Loucy (cell line): ENCODE measurements at regions not wholly inside any gene's neighbourhood (a gene's known extent, or its start where the extent isn't known, plus 50 kb on each side); places are given as distances from the start of the nearest gene placed in this dataset.

Source experiments
- H2AFZ ChIP-seq: fragments of 200-600 bp; sonication (generic); 2 replicates; pipeline ENCODE4 v1.6.0; 2016; ENCODE audit warnings: antibody characterized with exemption, mild to moderate bottlenecking, low read length, moderate library complexity
- H3F3A ChIP-seq: fragments of 200-600 bp; 2 replicates; pipeline ENCODE4 v1.6.0; 2016; ENCODE audit warnings: antibody characterized with exemption, low read depth, mild to moderate bottlenecking
- H3K27me3 ChIP-seq: fragments of 200-600 bp; sonication (generic); 2 replicates; pipeline ENCODE4 v1.6.1; 2014; ENCODE audit warnings: low read length, mild to moderate bottlenecking; ENCODE audit not compliant: insufficient read depth, poor library complexity, severe bottlenecking
- H3K36me3 ChIP-seq: fragments of 200-600 bp; sonication (generic); 2 replicates; pipeline ENCODE4 v1.6.1; 2016; ENCODE audit warnings: low read length; ENCODE audit not compliant: insufficient read depth
- H3K4me1 ChIP-seq: fragments of 200-600 bp; sonication (generic); 2 replicates; pipeline ENCODE4 v1.5.1; 2014; ENCODE audit warnings: low read length, mild to moderate bottlenecking; ENCODE audit not compliant: insufficient read depth, poor library complexity, severe bottlenecking
- H3K4me2 ChIP-seq: fragments of 200-600 bp; sonication (generic); 2 replicates; pipeline ENCODE4 v1.6.0; 2014; ENCODE audit warnings: antibody characterized with exemption, low read length, low read depth, mild to moderate bottlenecking; ENCODE audit not compliant: poor library complexity, severe bottlenecking
- H3K4me3 ChIP-seq: fragments of 200-600 bp; sonication (generic); 2 replicates; pipeline ENCODE4 v1.5.1; 2014; ENCODE audit warnings: low read length, mild to moderate bottlenecking, mixed read lengths; ENCODE audit not compliant: poor library complexity, severe bottlenecking
- H3K79me2 ChIP-seq: fragments of 200-600 bp; sonication (generic); 2 replicates; pipeline ENCODE4 v1.6.1; 2014; ENCODE audit warnings: low read length; ENCODE audit not compliant: insufficient read depth
- H3K9ac ChIP-seq: fragments of 200-600 bp; sonication (generic); 2 replicates; pipeline ENCODE4 v1.6.0; 2014; ENCODE audit warnings: mild to moderate bottlenecking, low read depth, low read length, moderate library complexity; ENCODE audit not compliant: poor library complexity, severe bottlenecking
- H3K9me2 ChIP-seq: fragments of 200-600 bp; sonication (generic); replicated peaks from 2 replicates; pipeline ENCODE4 v1.6.1; 2016; ENCODE audit warnings: low read depth, low read length, mixed read lengths
- H3K9me3 ChIP-seq: fragments of 200-600 bp; sonication (generic); 2 replicates; pipeline ENCODE4 v1.6.1; 2014; ENCODE audit warnings: mild to moderate bottlenecking, antibody characterized with exemption, low read length, low read depth; ENCODE audit not compliant: insufficient read depth
- H4K20me1 ChIP-seq: fragments of 200-600 bp; sonication (generic); 2 replicates; pipeline ENCODE4 v1.6.0; 2014; ENCODE audit warnings: antibody characterized with exemption, low read length, mild to moderate bottlenecking; ENCODE audit not compliant: insufficient read depth, poor library complexity, severe bottlenecking
- EZH2phosphoT487 ChIP-seq: fragments of 200-600 bp; IDR thresholded peaks from 2 replicates; pipeline ENCODE4 v1.6.1; 2018; ENCODE audit warnings: antibody characterized with exemption, mild to moderate bottlenecking, moderate library complexity, borderline replicate concordance
- TF ChIP-seq, protein P1 (sequence below): fragments of 200-600 bp; sonication (generic); conservative IDR thresholded peaks from 2 replicates; pipeline ENCODE4 v1.5.1; 2014; ENCODE audit warnings: mild to moderate bottlenecking, antibody characterized with exemption, low read length

DNA sequence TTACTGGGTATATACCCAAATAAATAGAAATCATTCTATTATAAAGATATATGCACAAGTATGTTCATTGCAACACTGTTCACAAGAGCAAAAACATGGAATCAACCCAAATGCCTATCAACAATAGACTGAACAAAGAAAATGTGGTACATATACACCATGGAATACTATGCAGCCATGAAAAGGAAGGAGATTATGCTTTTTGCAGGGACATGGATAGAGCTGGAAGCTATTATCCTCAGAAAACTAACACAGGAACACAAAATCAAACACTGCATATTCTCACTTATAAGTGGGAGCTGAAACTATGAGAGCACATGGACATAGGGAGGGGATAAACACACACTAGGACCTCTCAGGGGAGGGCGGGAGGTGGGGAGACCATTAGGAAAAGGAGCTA is 298.4 kb upstream of the CDH9 start:
- H3K36me3 ChIP-seq = no peaks in the 10 kb centered on the region
- no peaks in the 10 kb centered on the region for H3F3A ChIP-seq
- H4K20me1 ChIP-seq = no peaks in the 10 kb centered on the region
- no peak for TF ChIP-seq EZH2phosphoT487
- TF ChIP-seq, protein P1, sequence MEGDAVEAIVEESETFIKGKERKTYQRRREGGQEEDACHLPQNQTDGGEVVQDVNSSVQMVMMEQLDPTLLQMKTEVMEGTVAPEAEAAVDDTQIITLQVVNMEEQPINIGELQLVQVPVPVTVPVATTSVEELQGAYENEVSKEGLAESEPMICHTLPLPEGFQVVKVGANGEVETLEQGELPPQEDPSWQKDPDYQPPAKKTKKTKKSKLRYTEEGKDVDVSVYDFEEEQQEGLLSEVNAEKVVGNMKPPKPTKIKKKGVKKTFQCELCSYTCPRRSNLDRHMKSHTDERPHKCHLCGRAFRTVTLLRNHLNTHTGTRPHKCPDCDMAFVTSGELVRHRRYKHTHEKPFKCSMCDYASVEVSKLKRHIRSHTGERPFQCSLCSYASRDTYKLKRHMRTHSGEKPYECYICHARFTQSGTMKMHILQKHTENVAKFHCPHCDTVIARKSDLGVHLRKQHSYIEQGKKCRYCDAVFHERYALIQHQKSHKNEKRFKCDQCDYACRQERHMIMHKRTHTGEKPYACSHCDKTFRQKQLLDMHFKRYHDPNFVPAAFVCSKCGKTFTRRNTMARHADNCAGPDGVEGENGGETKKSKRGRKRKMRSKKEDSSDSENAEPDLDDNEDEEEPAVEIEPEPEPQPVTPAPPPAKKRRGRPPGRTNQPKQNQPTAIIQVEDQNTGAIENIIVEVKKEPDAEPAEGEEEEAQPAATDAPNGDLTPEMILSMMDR = no peak
- no peak overlapping the region for H3K4me3 ChIP-seq
- no peak overlapping the region for H3K4me2 ChIP-seq
- H3K9me3 ChIP-seq = no peaks in the 10 kb centered on the region
- H3K9ac ChIP-seq = no peak overlapping the region
- H3K27me3 ChIP-seq = no peaks in the 10 kb centered on the region
- H3K4me1 ChIP-seq = no peaks in the 10 kb centered on the region
- H2AFZ ChIP-seq = no peak overlapping the region
- no peaks in the 10 kb centered on the region for H3K9me2 ChIP-seq
- no peaks in the 10 kb centered on the region for H3K79me2 ChIP-seq

DNA sequence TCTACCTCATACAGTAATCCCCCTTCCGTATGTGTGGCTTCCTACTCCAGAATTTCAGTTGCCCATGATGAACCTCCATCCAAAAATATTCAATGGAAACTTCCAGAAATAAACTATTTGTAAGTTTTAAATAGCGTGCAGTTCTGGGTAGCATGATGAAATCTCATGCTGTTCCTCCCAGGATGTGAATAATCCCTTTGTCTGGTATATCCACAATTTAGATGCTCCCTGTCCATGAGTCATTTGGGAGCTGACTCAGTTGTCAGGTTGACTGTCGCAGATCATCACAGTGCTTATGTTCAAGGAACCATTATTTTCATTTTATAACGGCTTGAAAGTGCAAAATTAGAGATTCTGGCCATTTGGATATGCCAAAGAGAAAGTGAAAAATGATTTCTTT is 290.1 kb upstream of the CDH9 start:
- H3K27me3 ChIP-seq = no peaks in the 10 kb centered on the region
- no peaks in the 10 kb centered on the region for H3K4me1 ChIP-seq
- H3K9ac ChIP-seq = no peak overlapping the region
- H2AFZ ChIP-seq = no peak overlapping the region
- H4K20me1 ChIP-seq = no peaks in the 10 kb centered on the region
- no peaks in the 10 kb centered on the region for H3K9me2 ChIP-seq
- H3K4me3 ChIP-seq = no peak overlapping the region
- no peaks in the 10 kb centered on the region for H3K9me3 ChIP-seq
- H3F3A ChIP-seq = no peaks in the 10 kb centered on the region
- no peak for TF ChIP-seq EZH2phosphoT487
- no peaks in the 10 kb centered on the region for H3K36me3 ChIP-seq
- H3K79me2 ChIP-seq = no peaks in the 10 kb centered on the region
- H3K4me2 ChIP-seq = no peak overlapping the region

DNA sequence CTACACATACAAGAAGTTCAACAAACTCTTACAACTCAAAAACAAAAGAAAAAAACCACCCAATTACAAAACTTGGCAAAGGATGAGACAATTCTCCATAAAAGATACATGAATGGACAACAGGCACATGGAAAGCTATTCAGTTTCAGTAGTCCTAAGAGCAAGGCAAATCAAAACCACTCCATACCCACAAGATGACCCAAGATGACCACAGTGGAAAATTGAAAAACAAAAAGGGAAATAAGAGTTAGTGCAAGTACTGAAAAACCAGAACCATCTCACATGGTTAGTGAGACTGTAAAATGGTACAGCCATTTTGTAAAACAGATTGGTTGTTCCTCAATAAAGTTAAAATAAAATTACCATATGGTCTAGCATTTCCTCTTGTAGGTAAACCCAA is 287.1 kb upstream of the CDH9 start:
- H2AFZ ChIP-seq = no peak overlapping the region
- H3K4me3 ChIP-seq = no peak overlapping the region
- no peaks in the 10 kb centered on the region for H3K27me3 ChIP-seq
- H3K4me2 ChIP-seq = no peak overlapping the region
- H3K9ac ChIP-seq = no peak overlapping the region
- TF ChIP-seq, protein P1 = no peak
- TF ChIP-seq EZH2phosphoT487 = no peak
- H3K36me3 ChIP-seq = no peaks in the 10 kb centered on the region
- no peaks in the 10 kb centered on the region for H3K79me2 ChIP-seq
- H3K9me3 ChIP-seq = no peaks in the 10 kb centered on the region
- H3K4me1 ChIP-seq = no peaks in the 10 kb centered on the region
- H3K9me2 ChIP-seq = no peaks in the 10 kb centered on the region
- H3F3A ChIP-seq = no peaks in the 10 kb centered on the region
- H4K20me1 ChIP-seq = no peaks in the 10 kb centered on the region

DNA sequence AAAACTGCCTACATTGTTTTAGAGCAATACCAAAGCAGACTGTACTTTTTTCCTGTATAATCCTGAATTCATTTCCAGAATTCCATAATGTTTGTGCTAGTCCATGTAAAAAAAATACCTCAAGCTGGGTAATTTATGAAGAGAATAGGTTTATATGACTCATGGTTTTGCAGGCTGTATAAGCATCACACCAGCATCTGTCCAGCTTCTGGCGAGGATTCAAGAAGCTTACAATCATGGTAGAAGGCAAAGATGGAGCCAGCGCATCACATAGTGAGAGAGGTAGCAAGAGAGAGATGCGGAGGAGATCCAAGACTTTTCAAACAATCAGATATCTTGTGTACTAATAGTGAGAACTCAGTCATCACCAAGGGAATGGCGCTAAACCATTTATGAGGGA is 280.3 kb upstream of the CDH9 start:
- Histone ChIP-seq H3K27me3 (no peaks in the 10 kb centered on the region), H3K9me3 (no peaks in the 10 kb centered on the region), H3K36me3 (no peaks in the 10 kb centered on the region), H4K20me1 (no peaks in the 10 kb centered on the region), H3K4me1 (no peaks in the 10 kb centered on the region), H3K9me2 (no peaks in the 10 kb centered on the region), H2AFZ (no peak overlapping the region), H3F3A (no peaks in the 10 kb centered on the region), H3K9ac (no peak overlapping the region), H3K4me3 (no peak overlapping the region), H3K79me2 (no peaks in the 10 kb centered on the region), H3K4me2 (no peak overlapping the region)
- no peak for TF ChIP-seq EZH2phosphoT487
